Gastrocnemius medialis (tissue), 4 donors: ENCODE measurements at regions not wholly inside any gene's neighbourhood (a gene's known extent, or its start where the extent isn't known, plus 50 kb on each side); places are given as distances from the start of the nearest gene placed in this dataset.

Experiments used
- ATAC-seq, 2 donors: fragments of 150-250 bp; one replicate each; pipeline ENCODE4 v1.9.1; 2016
- DNase-seq, 2 donors: peaks; one replicate each; pipeline ENCODE4 v3.0.0-alpha.2; 2019
- H3K27ac ChIP-seq, 4 donors: fragments of 200-600 bp; sonication (generic); 1 replicate in 1 of 4; 2 replicates in 3 of 4; pipeline ENCODE4 v1.5.1; 2016 to 2018; ENCODE audit warnings: mild to moderate bottlenecking in 2 of 4, moderate library complexity in 1 of 4
- H3K27me3 ChIP-seq, 3 donors: fragments of 200-600 bp; sonication (generic) in 2 of 3; 1 replicate in 1 of 3; 2 replicates in 2 of 3; pipeline versions ENCODE4 v1.5.1 to v1.6.0; 2016 to 2019; ENCODE audit warnings: mild to moderate bottlenecking in 1 of 3, moderate library complexity in 1 of 3
- H3K36me3 ChIP-seq, 2 donors: fragments of 200-600 bp; sonication (generic) in 1 of 2; one replicate each; pipeline ENCODE4 v1.5.1; 2017 to 2018
- H3K4me1 ChIP-seq, 2 donors: fragments of 200-600 bp; sonication (generic) in 1 of 2; one replicate each; pipeline ENCODE4 v1.5.1; 2016 to 2017; ENCODE audit warnings: mild to moderate bottlenecking in 2 of 2
- H3K4me3 ChIP-seq, 4 donors: fragments of 200-600 bp; sonication (generic) in 3 of 4; 1 replicate in 1 of 4; 2 replicates in 3 of 4; pipeline ENCODE4 v1.5.1; 2016 to 2019; ENCODE audit warnings: mild to moderate bottlenecking in 2 of 4
- H3K9me3 ChIP-seq, 3 donors: fragments of 200-600 bp; sonication (generic) in 2 of 3; 1 replicate in 1 of 3; 2 replicates in 2 of 3; pipeline ENCODE4 v1.5.1; 2016 to 2019
- CTCF ChIP-seq, 5 experiments: fragments of 450-650 bp in 3 of 5; fragments of 200-600 bp in 2 of 5; sonication (generic) in 2 of 5; IDR thresholded peaks in 4 of 5; conservative IDR thresholded peaks in 1 of 5; 1 replicate in 4 of 5; 2 replicates in 1 of 5; pipeline ENCODE4 v1.5.1; 2016 to 2019; ENCODE audit warnings: antibody characterized with exemption in 5 of 5, mild to moderate bottlenecking in 3 of 5, moderate library complexity in 3 of 5
- POLR2A ChIP-seq, 2 donors: fragments of 450-650 bp; IDR thresholded peaks; one replicate each; pipeline ENCODE4 v1.6.1; 2017; ENCODE audit warnings: antibody characterized with exemption in 2 of 2, mild to moderate bottlenecking in 2 of 2, moderate library complexity in 2 of 2
- in situ Hi-C, 4 donors: fragments of 200-750 bp; cut with MboI; loops; one replicate each; pipeline versions ENCODE4 v1.15.0 to v1.8.0; 2017; ENCODE audit warnings: low sequenced_read_pairs in 4 of 4
- intact Hi-C: fragments of 100-400 bp; cut with DNase I; formaldehyde crosslinking; loops from one replicate; pipeline ENCODE4 v1.15.1; 2023; ENCODE audit warnings: low total_unique reads

- intact Hi-C loops (no loop called here), in situ Hi-C loops (no loop called here)
- H3K9me3 ChIP-seq = no peaks in the 10 kb centered on the region
- ATAC-seq (no peak), DNase-seq (no peak)
- TF ChIP-seq CTCF (IDR thresholded peaks at IDR 0.05 in 4 of 5, conservative IDR thresholded peaks at IDR 0.05 in 1 of 5) (no peak), POLR2A (IDR thresholded peaks at IDR 0.05) (no peak)
- H3K27me3 ChIP-seq = no peaks in the 10 kb centered on the region
- no peaks in the 10 kb centered on the region for H3K36me3 ChIP-seq
- no peak overlapping the region for H3K27ac ChIP-seq
- H3K4me1 ChIP-seq = no peaks in the 10 kb centered on the region
- H3K4me3 ChIP-seq = no peak overlapping the region
Measured at GRCh38 chr22:34354071-34354817, 434.0 kb upstream of the LARGE1 start.

- ATAC-seq (no peak), DNase-seq (no peak)
- Histone ChIP-seq H3K9me3 (no peaks in the 10 kb centered on the region), H3K4me1 (no peaks in the 10 kb centered on the region), H3K27ac (no peak overlapping the region), H3K27me3 (no peaks in the 10 kb centered on the region), H3K36me3 (no peaks in the 10 kb centered on the region), H3K4me3 (no peak overlapping the region)
- intact Hi-C loops (no loop called here), in situ Hi-C loops (no loop called here)
- no peak for TF ChIP-seq POLR2A (IDR thresholded peaks at IDR 0.05)
Measured at GRCh38 chr22:34356481-34356880, 436.2 kb upstream of the LARGE1 start.

- in situ Hi-C loops = no loop called here
- Histone ChIP-seq H3K4me1 (no peaks in the 10 kb centered on the region), H3K36me3 (no peaks in the 10 kb centered on the region), H3K27ac (no peak overlapping the region), H3K9me3 (no peaks in the 10 kb centered on the region), H3K27me3 (no peaks in the 10 kb centered on the region), H3K4me3 (no peak overlapping the region)
- ATAC-seq (no peak), DNase-seq (no peak)
- TF ChIP-seq CTCF (IDR thresholded peaks at IDR 0.05 in 4 of 5, conservative IDR thresholded peaks at IDR 0.05 in 1 of 5) (no peak), POLR2A (IDR thresholded peaks at IDR 0.05) (no peak)
- intact Hi-C loops = no loop called here
Measured at GRCh38 chr22:34370711-34371110, 450.4 kb upstream of the LARGE1 start.

- intact Hi-C loops (no loop called here), in situ Hi-C loops (no loop called here)
- ATAC-seq = no peak
Measured at GRCh38 chr22:34379825-34380224, 459.5 kb upstream of the LARGE1 start.

GRCh38 chr22:34380532-34380931 is 460.3 kb upstream of the LARGE1 start:
- intact Hi-C loops = no loop called here
- ATAC-seq (no peak), DNase-seq (no peak)
- no peak for TF ChIP-seq CTCF (IDR thresholded peaks at IDR 0.05 in 4 of 5, conservative IDR thresholded peaks at IDR 0.05 in 1 of 5)
- H3K36me3 ChIP-seq = no peaks in the 10 kb centered on the region
- no peaks in the 10 kb centered on the region for H3K9me3 ChIP-seq
- H3K27me3 ChIP-seq = no peaks in the 10 kb centered on the region
- H3K4me1 ChIP-seq = no peaks in the 10 kb centered on the region
- in situ Hi-C loops = no loop called here
- no peak overlapping the region for H3K27ac ChIP-seq
- H3K4me3 ChIP-seq = no peak overlapping the region

More at GRCh38 chr22:34379825-34380224, 459.5 kb upstream of the LARGE1 start:
- no peaks in the 10 kb centered on the region for H3K4me1 ChIP-seq
- no peaks in the 10 kb centered on the region for H3K36me3 ChIP-seq
- no peak for DNase-seq
- no peak overlapping the region for H3K4me3 ChIP-seq
- TF ChIP-seq POLR2A (IDR thresholded peaks at IDR 0.05) = no peak
- TF ChIP-seq CTCF (IDR thresholded peaks at IDR 0.05 in 4 of 5, conservative IDR thresholded peaks at IDR 0.05 in 1 of 5) = no peak
- no peak overlapping the region for H3K27ac ChIP-seq
- H3K27me3 ChIP-seq = no peaks in the 10 kb centered on the region
- H3K9me3 ChIP-seq = no peaks in the 10 kb centered on the region
